ENCODE measurements at regions not wholly inside any gene's neighbourhood (a gene's known extent, or its start where the extent isn't known, plus 50 kb on each side); places are given as distances from the start of the nearest gene placed in this dataset.

DNA sequence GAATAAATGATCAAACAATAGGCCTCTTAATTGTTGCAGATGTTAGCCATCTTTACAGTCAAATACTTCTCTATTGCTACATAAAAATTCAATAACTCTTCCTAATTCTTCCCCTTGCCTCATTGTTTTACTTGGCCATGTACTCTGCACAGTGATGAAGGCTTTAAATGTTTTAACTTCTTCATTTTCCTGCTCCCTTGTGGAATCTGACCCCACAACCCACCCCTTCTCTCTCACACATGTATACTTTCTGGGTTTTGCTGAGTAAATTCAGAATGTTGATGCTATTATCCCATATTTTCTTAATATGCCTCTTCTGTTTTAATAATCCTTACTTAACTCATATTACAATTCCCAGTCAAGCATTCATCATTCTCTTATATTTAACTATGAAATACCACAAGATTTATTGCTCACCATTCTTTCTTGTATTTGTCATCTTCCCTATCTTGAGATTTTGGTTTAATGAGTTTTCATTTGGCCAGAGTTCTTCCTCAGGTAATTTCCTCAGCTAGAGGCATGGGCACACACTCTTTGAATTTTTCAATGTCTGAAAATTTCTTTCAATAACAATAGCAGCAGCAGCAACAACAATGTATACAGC lies 327.8 kb upstream of the USP24 start:
- Histone ChIP-seq H4K20me1 (ENCODE audit: insufficient read depth, low read length, poor library complexity, severe bottlenecking) (no peaks in the 10 kb centered on the region), H3K9me3 (ENCODE audit: insufficient read depth, low read depth, low read length) (no peaks in the 10 kb centered on the region), H3K9me2 (replicated peaks; ENCODE audit: low read depth, low read length) (no peaks in the 10 kb centered on the region), H3K36me3 (ENCODE audit: insufficient read depth, low read length) (no peaks in the 10 kb centered on the region), H3K9ac (ENCODE audit: low read depth, low read length, poor library complexity, severe bottlenecking) (no peak overlapping the region), H3K4me1 (ENCODE audit: insufficient read depth, low read length, poor library complexity, severe bottlenecking) (no peaks in the 10 kb centered on the region), H3K4me2 (ENCODE audit: low read depth, low read length, poor library complexity, severe bottlenecking) (no peak overlapping the region), H3K4me3 (ENCODE audit: low read length, poor library complexity, severe bottlenecking) (no peak overlapping the region), H3K79me2 (ENCODE audit: insufficient read depth, low read length) (no peaks in the 10 kb centered on the region), H3F3A (ENCODE audit: low read depth) (no peaks in the 10 kb centered on the region), H2AFZ (ENCODE audit: low read length) (no peak overlapping the region), H3K27me3 (ENCODE audit: insufficient read depth, low read length, poor library complexity, severe bottlenecking) (no peaks in the 10 kb centered on the region)
- TF ChIP-seq, protein P1, sequence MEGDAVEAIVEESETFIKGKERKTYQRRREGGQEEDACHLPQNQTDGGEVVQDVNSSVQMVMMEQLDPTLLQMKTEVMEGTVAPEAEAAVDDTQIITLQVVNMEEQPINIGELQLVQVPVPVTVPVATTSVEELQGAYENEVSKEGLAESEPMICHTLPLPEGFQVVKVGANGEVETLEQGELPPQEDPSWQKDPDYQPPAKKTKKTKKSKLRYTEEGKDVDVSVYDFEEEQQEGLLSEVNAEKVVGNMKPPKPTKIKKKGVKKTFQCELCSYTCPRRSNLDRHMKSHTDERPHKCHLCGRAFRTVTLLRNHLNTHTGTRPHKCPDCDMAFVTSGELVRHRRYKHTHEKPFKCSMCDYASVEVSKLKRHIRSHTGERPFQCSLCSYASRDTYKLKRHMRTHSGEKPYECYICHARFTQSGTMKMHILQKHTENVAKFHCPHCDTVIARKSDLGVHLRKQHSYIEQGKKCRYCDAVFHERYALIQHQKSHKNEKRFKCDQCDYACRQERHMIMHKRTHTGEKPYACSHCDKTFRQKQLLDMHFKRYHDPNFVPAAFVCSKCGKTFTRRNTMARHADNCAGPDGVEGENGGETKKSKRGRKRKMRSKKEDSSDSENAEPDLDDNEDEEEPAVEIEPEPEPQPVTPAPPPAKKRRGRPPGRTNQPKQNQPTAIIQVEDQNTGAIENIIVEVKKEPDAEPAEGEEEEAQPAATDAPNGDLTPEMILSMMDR (conservative IDR thresholded peaks at IDR 0.05; ENCODE audit: low read length) = no peak
- no peak for TF ChIP-seq EZH2phosphoT487 (IDR thresholded peaks at IDR 0.05; ENCODE audit: borderline replicate concordance)

DNA sequence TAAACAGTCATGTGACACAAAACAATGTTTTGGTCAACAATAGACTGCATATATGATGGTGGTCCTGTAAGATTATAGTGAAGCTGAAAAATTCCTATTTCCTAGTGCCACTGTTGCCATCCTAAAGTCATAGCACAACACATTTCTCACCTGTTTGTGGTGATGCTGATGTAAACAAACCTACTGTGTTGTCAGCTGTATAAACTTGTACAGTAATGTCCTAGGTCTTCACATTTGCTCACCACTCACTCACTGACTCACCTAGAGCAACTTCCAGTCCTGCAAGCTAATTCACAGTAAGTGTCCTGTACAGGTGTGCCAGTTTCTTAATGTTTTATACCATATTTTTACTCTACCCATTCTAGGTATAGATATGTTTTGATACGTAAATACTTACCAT lies 326.1 kb upstream of the USP24 start:
- H3K79me2 ChIP-seq (ENCODE audit: insufficient read depth, low read length) = no peaks in the 10 kb centered on the region
- H3K36me3 ChIP-seq (ENCODE audit: insufficient read depth, low read length) = no peaks in the 10 kb centered on the region
- H3K9me2 ChIP-seq (replicated peaks; ENCODE audit: low read depth, low read length) = no peaks in the 10 kb centered on the region
- H4K20me1 ChIP-seq (ENCODE audit: insufficient read depth, low read length, poor library complexity, severe bottlenecking) = no peaks in the 10 kb centered on the region
- no peak for TF ChIP-seq EZH2phosphoT487 (IDR thresholded peaks at IDR 0.05; ENCODE audit: borderline replicate concordance)
- TF ChIP-seq, protein P1 (conservative IDR thresholded peaks at IDR 0.05; ENCODE audit: low read length) = no peak
- no peak overlapping the region for H2AFZ ChIP-seq (ENCODE audit: low read length)
- no peak overlapping the region for H3K4me2 ChIP-seq (ENCODE audit: low read depth, low read length, poor library complexity, severe bottlenecking)
- no peaks in the 10 kb centered on the region for H3K27me3 ChIP-seq (ENCODE audit: insufficient read depth, low read length, poor library complexity, severe bottlenecking)
- H3K4me3 ChIP-seq (ENCODE audit: low read length, poor library complexity, severe bottlenecking) = no peak overlapping the region
- H3K9me3 ChIP-seq (ENCODE audit: insufficient read depth, low read depth, low read length) = no peaks in the 10 kb centered on the region
- H3K9ac ChIP-seq (ENCODE audit: low read depth, low read length, poor library complexity, severe bottlenecking) = no peak overlapping the region
- no peaks in the 10 kb centered on the region for H3F3A ChIP-seq (ENCODE audit: low read depth)
- H3K4me1 ChIP-seq (ENCODE audit: insufficient read depth, low read length, poor library complexity, severe bottlenecking) = no peaks in the 10 kb centered on the region

DNA sequence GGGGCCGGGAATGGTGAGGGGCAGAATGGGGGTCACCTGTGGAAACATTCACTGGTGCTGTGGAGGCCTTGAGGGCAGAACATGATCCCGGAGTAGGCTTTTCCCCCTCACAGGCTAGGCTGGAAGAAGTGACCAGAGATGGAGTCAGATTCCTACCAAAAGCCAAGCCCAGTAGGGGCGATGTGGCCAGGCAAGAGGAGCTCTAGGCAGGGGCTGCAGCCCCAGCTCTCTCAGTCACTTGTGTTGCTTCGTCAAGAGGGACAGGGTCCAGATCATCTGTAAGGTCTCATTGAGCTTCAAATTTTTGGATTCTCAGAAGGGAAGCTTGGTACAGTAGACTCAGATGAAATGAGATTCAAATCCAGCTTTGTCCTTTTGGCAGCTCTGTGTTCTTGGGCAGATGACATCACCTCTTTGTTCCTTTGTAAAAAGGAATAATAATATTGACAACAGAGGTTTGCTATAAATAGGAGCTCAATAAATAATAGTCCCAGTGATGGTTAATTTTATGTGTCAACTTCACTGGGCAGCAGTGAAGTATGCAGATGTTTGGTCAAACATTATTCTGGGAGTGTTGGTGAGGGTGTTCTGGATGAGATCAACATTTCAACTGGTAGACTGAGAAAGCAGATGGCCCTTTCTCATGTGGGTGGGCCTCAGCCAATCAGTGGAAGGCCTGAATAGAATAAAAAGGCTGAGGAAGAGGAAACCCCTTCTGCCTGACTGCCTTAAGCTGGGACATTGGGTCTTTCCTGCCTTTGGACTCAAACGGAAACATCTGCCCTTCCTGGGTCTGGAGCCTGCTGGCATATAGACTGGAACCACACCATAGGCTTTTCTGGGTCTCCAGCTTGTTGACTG lies 324.7 kb upstream of the USP24 start:
- H2AFZ ChIP-seq (ENCODE audit: low read length) = no peak overlapping the region
- H3K4me1 ChIP-seq (ENCODE audit: insufficient read depth, low read length, poor library complexity, severe bottlenecking) = no peaks in the 10 kb centered on the region
- H4K20me1 ChIP-seq (ENCODE audit: insufficient read depth, low read length, poor library complexity, severe bottlenecking) = no peaks in the 10 kb centered on the region
- H3K9ac ChIP-seq (ENCODE audit: low read depth, low read length, poor library complexity, severe bottlenecking) = no peak overlapping the region
- no peak for TF ChIP-seq EZH2phosphoT487 (IDR thresholded peaks at IDR 0.05; ENCODE audit: borderline replicate concordance)
- TF ChIP-seq, protein P1 (conservative IDR thresholded peaks at IDR 0.05; ENCODE audit: low read length) = no peak
- H3K4me2 ChIP-seq (ENCODE audit: low read depth, low read length, poor library complexity, severe bottlenecking) = no peak overlapping the region
- H3K36me3 ChIP-seq (ENCODE audit: insufficient read depth, low read length) = no peaks in the 10 kb centered on the region
- no peaks in the 10 kb centered on the region for H3F3A ChIP-seq (ENCODE audit: low read depth)
- H3K9me2 ChIP-seq (replicated peaks; ENCODE audit: low read depth, low read length) = no peaks in the 10 kb centered on the region
- no peaks in the 10 kb centered on the region for H3K79me2 ChIP-seq (ENCODE audit: insufficient read depth, low read length)
- no peak overlapping the region for H3K4me3 ChIP-seq (ENCODE audit: low read length, poor library complexity, severe bottlenecking)
- no peaks in the 10 kb centered on the region for H3K9me3 ChIP-seq (ENCODE audit: insufficient read depth, low read depth, low read length)
- H3K27me3 ChIP-seq (ENCODE audit: insufficient read depth, low read length, poor library complexity, severe bottlenecking) = no peaks in the 10 kb centered on the region

Measured in Loucy (cell line).